Liver (tissue), 8 donors: ENCODE measurements at regions not wholly inside any gene's neighbourhood (a gene's known extent, or its start where the extent isn't known, plus 50 kb on each side); places are given as distances from the start of the nearest gene placed in this dataset.

Experiments
- DNase-seq: peaks from one replicate; pipeline ENCODE4 v3.0.0-alpha.2; 2017; ENCODE audit warnings: low spot score
- H3K27ac ChIP-seq, 2 donors: one replicate each; pipeline ENCODE4 v1.7.0; 2013; ENCODE audit warnings: inconsistent platforms in 2 of 2, low read length in 2 of 2, control low read depth in 1 of 2, low read depth in 1 of 2, mild to moderate bottlenecking in 1 of 2
- H3K27me3 ChIP-seq, 4 donors: one replicate each; pipeline versions ENCODE4 v1.6.1 to v1.7.0; 2013; ENCODE audit warnings: low read length in 3 of 4, inconsistent platforms in 1 of 4, mild to moderate bottlenecking in 1 of 4, moderate library complexity in 1 of 4; ENCODE audit not compliant: control insufficient read depth in 4 of 4, insufficient read depth in 4 of 4
- H3K36me3 ChIP-seq, 4 donors: one replicate each; pipeline versions ENCODE4 v1.6.1 to v1.7.0; 2013; ENCODE audit warnings: low read length in 3 of 4, mild to moderate bottlenecking in 3 of 4, low read depth in 1 of 4, moderate library complexity in 1 of 4; ENCODE audit not compliant: control insufficient read depth in 4 of 4, insufficient read depth in 3 of 4
- H3K4me1 ChIP-seq, 4 donors: one replicate each; pipeline versions ENCODE4 v1.6.1 to v1.7.0; 2013; ENCODE audit warnings: low read length in 3 of 4, mild to moderate bottlenecking in 3 of 4, moderate library complexity in 1 of 4; ENCODE audit not compliant: control insufficient read depth in 4 of 4, insufficient read depth in 4 of 4
- H3K4me3 ChIP-seq, 3 donors: one replicate each; pipeline versions ENCODE4 v1.6.1 to v1.7.0; 2013; ENCODE audit warnings: low read length in 3 of 3, control low read depth in 1 of 3, low read depth in 1 of 3, mild to moderate bottlenecking in 1 of 3
- H3K9ac ChIP-seq, 2 donors: one replicate each; pipeline ENCODE4 v1.7.0; 2013; ENCODE audit warnings: low read length in 2 of 2, mild to moderate bottlenecking in 2 of 2, moderate library complexity in 2 of 2, control low read depth in 1 of 2, low read depth in 1 of 2
- H3K9me3 ChIP-seq, 4 donors: one replicate each; pipeline versions ENCODE4 v1.6.1 to v1.7.0; 2013; ENCODE audit warnings: low read length in 3 of 4; ENCODE audit not compliant: control insufficient read depth in 4 of 4
- CTCF ChIP-seq: fragments of 150-350 bp; IDR thresholded peaks from 2 replicates; pipeline ENCODE4 v1.5.1; 2017; ENCODE audit warnings: improper control_type of control experiment, low read depth, low read length; ENCODE audit not compliant: missing input control
- EGR1 ChIP-seq, 2 donors: IDR thresholded peaks; 2 replicates each; pipeline ENCODE4 v1.6.1; 2016 to 2018; ENCODE audit warnings: antibody characterized with exemption in 2 of 2, low read depth in 2 of 2
- FOXA1 ChIP-seq: IDR thresholded peaks from 2 replicates; pipeline ENCODE4 v1.6.1; 2016; ENCODE audit warnings: antibody characterized with exemption
- FOXA2 ChIP-seq: IDR thresholded peaks from 2 replicates; pipeline ENCODE4 v1.6.1; 2016; ENCODE audit warnings: antibody characterized with exemption
- GABPA ChIP-seq, 2 donors: IDR thresholded peaks in 1 of 2; conservative IDR thresholded peaks in 1 of 2; 2 replicates each; pipeline ENCODE4 v1.6.1; 2016; ENCODE audit warnings: antibody characterized with exemption in 2 of 2, mild to moderate bottlenecking in 1 of 2, moderate library complexity in 1 of 2
- HNF4A ChIP-seq, 2 donors: conservative IDR thresholded peaks; 2 replicates each; pipeline ENCODE4 v1.6.1; 2016; ENCODE audit warnings: antibody characterized with exemption in 2 of 2, mild to moderate bottlenecking in 2 of 2
- HNF4G ChIP-seq: IDR thresholded peaks from 2 replicates; pipeline ENCODE4 v1.6.1; 2016; ENCODE audit warnings: antibody characterized with exemption
- JUND ChIP-seq, 2 donors: IDR thresholded peaks; 2 replicates each; pipeline ENCODE4 v1.6.1; 2016; ENCODE audit warnings: antibody characterized with exemption in 2 of 2
- MAX ChIP-seq: IDR thresholded peaks from 2 replicates; pipeline ENCODE4 v1.6.1; 2016; ENCODE audit warnings: antibody characterized with exemption
- NR2F2 ChIP-seq: IDR thresholded peaks from 2 replicates; pipeline ENCODE4 v1.6.1; 2016; ENCODE audit warnings: antibody characterized with exemption
- RAD21 ChIP-seq, 2 donors: IDR thresholded peaks; 2 replicates each; pipeline ENCODE4 v1.6.1; 2016; ENCODE audit warnings: antibody characterized with exemption in 2 of 2, mild to moderate bottlenecking in 2 of 2
- RXRA ChIP-seq, 2 donors: IDR thresholded peaks; 2 replicates each; pipeline ENCODE4 v1.6.1; 2017 to 2018; ENCODE audit warnings: antibody characterized with exemption in 2 of 2, mild to moderate bottlenecking in 1 of 2
- SP1 ChIP-seq: IDR thresholded peaks from 2 replicates; pipeline ENCODE4 v1.6.1; 2018; ENCODE audit warnings: antibody characterized with exemption, mild to moderate bottlenecking
- TAF1 ChIP-seq: conservative IDR thresholded peaks from 2 replicates; pipeline ENCODE4 v1.6.1; 2016; ENCODE audit warnings: antibody characterized with exemption, mild to moderate bottlenecking
- YY1 ChIP-seq: IDR thresholded peaks from 2 replicates; pipeline ENCODE4 v1.6.1; 2016; ENCODE audit warnings: antibody characterized with exemption, mild to moderate bottlenecking
- ZBTB33 ChIP-seq: IDR thresholded peaks from 2 replicates; pipeline ENCODE4 v1.6.1; 2016; ENCODE audit warnings: antibody characterized with exemption
- WGBS: extraction: QIAGEN DNeasy Blood & Tissue Kit; methylation state at CpG from one replicate; pipeline ENCODE4 v1.1.7; 2013; 5-methylcytosine and 5-hydroxymethylcytosine counted together
- TF ChIP-seq, protein P1 (sequence below): IDR thresholded peaks from 2 replicates; pipeline ENCODE4 v1.6.1; 2016; ENCODE audit warnings: antibody characterized with exemption
- TF ChIP-seq, protein P2 (sequence below): IDR thresholded peaks from 2 replicates; pipeline ENCODE4 v1.6.1; 2016; ENCODE audit warnings: antibody characterized with exemption, mild to moderate bottlenecking
- donor health status: healthy.
- donor health status: healthy.
- donor health status: healthy.
- donor health status: healthy.
- donor health status: healthy.

DNA sequence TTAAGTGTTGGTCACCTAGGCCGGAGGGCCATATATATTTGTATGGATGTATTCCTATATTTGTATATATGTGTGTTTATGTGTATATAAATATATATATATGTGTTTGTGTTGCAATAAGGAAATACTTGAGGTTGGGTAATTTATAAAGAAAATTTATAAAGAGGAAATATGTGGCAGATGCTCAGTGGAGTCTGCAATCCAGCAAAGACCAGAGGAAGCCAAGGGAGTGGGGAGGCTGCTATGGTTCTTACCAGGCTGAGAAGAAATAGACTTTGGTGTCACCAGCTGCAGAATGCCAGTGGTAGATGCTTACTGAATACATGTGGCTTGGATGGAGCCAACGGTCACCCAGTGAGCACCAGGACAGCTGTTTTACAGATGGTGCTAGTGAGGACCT, 97.4 kb upstream of the ELOVL5 start:
- Histone ChIP-seq H3K4me3 (no peak overlapping the region), H3K4me1 (no peaks in the 10 kb centered on the region), H3K36me3 (no peaks in the 10 kb centered on the region), H3K9me3 (no peaks in the 10 kb centered on the region), H3K9ac (no peak overlapping the region), H3K27me3 (no peaks in the 10 kb centered on the region), H3K27ac (no peak overlapping the region)
- no peak for DNase-seq
- WGBS: 93% methylated on average over 2 of the region's 2 CpGs
- no peak for TF ChIP-seq TAF1
- TF ChIP-seq JUND (IDR thresholded peaks at IDR 0.05): no peak
- no peak for TF ChIP-seq EGR1 (IDR thresholded peaks at IDR 0.05; ENCODE audit: low read depth in 2 of 2)
- no peak for TF ChIP-seq GABPA (IDR thresholded peaks at IDR 0.05 in 1 of 2, conservative IDR thresholded peaks at IDR 0.05 in 1 of 2)
- TF ChIP-seq RAD21 (IDR thresholded peaks at IDR 0.05): no peak
- TF ChIP-seq NR2F2: no peak
- no peak for TF ChIP-seq ZBTB33
- TF ChIP-seq RXRA (IDR thresholded peaks at IDR 0.05): no peak
- TF ChIP-seq FOXA1: no peak

DNA sequence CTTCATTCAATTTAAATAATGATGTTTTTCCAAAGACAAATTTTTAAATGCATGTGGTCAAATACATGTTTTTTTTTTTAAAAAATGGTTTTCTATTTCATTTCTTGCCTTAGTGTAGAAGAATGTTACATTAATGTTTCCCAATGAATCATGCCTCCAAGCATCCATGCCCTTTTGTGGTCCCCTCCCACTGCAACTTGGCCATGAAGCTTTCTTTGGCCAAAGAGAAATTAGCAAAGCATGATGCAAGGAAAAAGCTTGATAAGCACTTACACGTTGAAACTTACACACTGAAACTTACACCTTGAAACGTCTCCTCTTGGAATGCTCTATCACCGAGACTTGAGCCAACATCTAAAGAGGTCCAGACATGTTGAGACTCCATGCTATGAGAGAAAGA, 93.0 kb upstream of the ELOVL5 start:
- Histone ChIP-seq H3K4me3 (no peak overlapping the region), H3K36me3 (no peaks in the 10 kb centered on the region), H3K27me3 (no peaks in the 10 kb centered on the region), H3K9ac (no peak overlapping the region), H3K27ac (no peak overlapping the region), H3K9me3 (no peaks in the 10 kb centered on the region), H3K4me1 (peaks cover 1 to 19% (median 10%) of the 10 kb centered on the region in 4 donors)
- DNase-seq: no peak
- 86% methylated on average over 3 of the region's 3 CpGs for WGBS
- TF ChIP-seq RXRA (IDR thresholded peaks at IDR 0.05): no peak
- TF ChIP-seq JUND (IDR thresholded peaks at IDR 0.05): no peak
- TF ChIP-seq EGR1 (IDR thresholded peaks at IDR 0.05; ENCODE audit: low read depth in 2 of 2): no peak
- TF ChIP-seq MAX: no peak
- TF ChIP-seq, protein P1, sequence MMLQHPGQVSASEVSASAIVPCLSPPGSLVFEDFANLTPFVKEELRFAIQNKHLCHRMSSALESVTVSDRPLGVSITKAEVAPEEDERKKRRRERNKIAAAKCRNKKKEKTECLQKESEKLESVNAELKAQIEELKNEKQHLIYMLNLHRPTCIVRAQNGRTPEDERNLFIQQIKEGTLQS: no peak
- TF ChIP-seq YY1: no peak
- TF ChIP-seq, protein P2, sequence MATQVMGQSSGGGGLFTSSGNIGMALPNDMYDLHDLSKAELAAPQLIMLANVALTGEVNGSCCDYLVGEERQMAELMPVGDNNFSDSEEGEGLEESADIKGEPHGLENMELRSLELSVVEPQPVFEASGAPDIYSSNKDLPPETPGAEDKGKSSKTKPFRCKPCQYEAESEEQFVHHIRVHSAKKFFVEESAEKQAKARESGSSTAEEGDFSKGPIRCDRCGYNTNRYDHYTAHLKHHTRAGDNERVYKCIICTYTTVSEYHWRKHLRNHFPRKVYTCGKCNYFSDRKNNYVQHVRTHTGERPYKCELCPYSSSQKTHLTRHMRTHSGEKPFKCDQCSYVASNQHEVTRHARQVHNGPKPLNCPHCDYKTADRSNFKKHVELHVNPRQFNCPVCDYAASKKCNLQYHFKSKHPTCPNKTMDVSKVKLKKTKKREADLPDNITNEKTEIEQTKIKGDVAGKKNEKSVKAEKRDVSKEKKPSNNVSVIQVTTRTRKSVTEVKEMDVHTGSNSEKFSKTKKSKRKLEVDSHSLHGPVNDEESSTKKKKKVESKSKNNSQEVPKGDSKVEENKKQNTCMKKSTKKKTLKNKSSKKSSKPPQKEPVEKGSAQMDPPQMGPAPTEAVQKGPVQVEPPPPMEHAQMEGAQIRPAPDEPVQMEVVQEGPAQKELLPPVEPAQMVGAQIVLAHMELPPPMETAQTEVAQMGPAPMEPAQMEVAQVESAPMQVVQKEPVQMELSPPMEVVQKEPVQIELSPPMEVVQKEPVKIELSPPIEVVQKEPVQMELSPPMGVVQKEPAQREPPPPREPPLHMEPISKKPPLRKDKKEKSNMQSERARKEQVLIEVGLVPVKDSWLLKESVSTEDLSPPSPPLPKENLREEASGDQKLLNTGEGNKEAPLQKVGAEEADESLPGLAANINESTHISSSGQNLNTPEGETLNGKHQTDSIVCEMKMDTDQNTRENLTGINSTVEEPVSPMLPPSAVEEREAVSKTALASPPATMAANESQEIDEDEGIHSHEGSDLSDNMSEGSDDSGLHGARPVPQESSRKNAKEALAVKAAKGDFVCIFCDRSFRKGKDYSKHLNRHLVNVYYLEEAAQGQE: no peak
- TF ChIP-seq ZBTB33: no peak
- no peak for TF ChIP-seq NR2F2
- no peak for TF ChIP-seq HNF4G
- no peak for TF ChIP-seq FOXA2
- TF ChIP-seq CTCF: no peak
- TF ChIP-seq SP1: no peak
- TF ChIP-seq FOXA1: no peak
- no peak for TF ChIP-seq TAF1
- no peak for TF ChIP-seq HNF4A (conservative IDR thresholded peaks at IDR 0.05)
- no peak for TF ChIP-seq GABPA (IDR thresholded peaks at IDR 0.05 in 1 of 2, conservative IDR thresholded peaks at IDR 0.05 in 1 of 2)
